ENCODE measurements at regions not wholly inside any gene's neighbourhood (a gene's known extent, or its start where the extent isn't known, plus 50 kb on each side); places are given as distances from the start of the nearest gene placed in this dataset.
"Not testable (repeated sequence)": the region's sequence is repeated elsewhere in the genome, so short reads cannot be mapped to it uniquely, and the experiment has no call there.

- no peak for DNase-seq (ENCODE audit: low read depth)
Observed at GRCh38 chr3:24545887-24546286, 51.2 kb upstream of the THRB start.

GRCh38 chr3:24548278-24548677 lies 53.6 kb upstream of the THRB start:
- DNase-seq (ENCODE audit: low read depth) = no peak

- peak; percentile 29 for DNase-seq (ENCODE audit: low read depth)
Observed at GRCh38 chr3:24550588-24550987, 55.9 kb upstream of the THRB start.

- DNase-seq (ENCODE audit: low read depth) = no peak
Observed at GRCh38 chr3:24551626-24552025, 57.0 kb upstream of the THRB start.

- DNase-seq (ENCODE audit: low read depth) = peak; percentile 38
Observed at GRCh38 chr3:24562895-24563294, 68.2 kb upstream of the THRB start.

GRCh38 chr3:24565053-24565452 lies 70.4 kb upstream of the THRB start:
- no peak for DNase-seq (ENCODE audit: low read depth)

GRCh38 chr3:24565656-24566055 lies 71.0 kb upstream of the THRB start:
- no peak for DNase-seq (ENCODE audit: low read depth)

GRCh38 chr3:24566927-24567326 lies 72.3 kb upstream of the THRB start:
- no peak for DNase-seq (ENCODE audit: low read depth)

- not testable (repeated sequence) for DNase-seq (ENCODE audit: low read depth)
Observed at GRCh38 chr3:24572409-24572808, 77.8 kb upstream of the THRB start.

- no peak for DNase-seq (ENCODE audit: low read depth)
Observed at GRCh38 chr3:24573576-24573975, 78.9 kb upstream of the THRB start.

GRCh38 chr3:24578324-24578723 lies 83.7 kb upstream of the THRB start:
- no peak for DNase-seq (ENCODE audit: low read depth)

GRCh38 chr3:24578951-24579421 lies 84.3 kb upstream of the THRB start:
- DNase-seq (ENCODE audit: low read depth) = no peak

- peak; percentile 11 for DNase-seq (ENCODE audit: low read depth)
Observed at GRCh38 chr3:24582431-24583403, 88.1 kb upstream of the THRB start.

GRCh38 chr3:24586920-24587319 lies 92.3 kb upstream of the THRB start:
- DNase-seq (ENCODE audit: low read depth) = no peak

- DNase-seq (ENCODE audit: low read depth) = peak; percentile 16
Observed at GRCh38 chr3:24588629-24589512, 94.2 kb upstream of the THRB start.

- no peak for DNase-seq (ENCODE audit: low read depth)
Observed at GRCh38 chr3:24589513-24589851, 94.8 kb upstream of the THRB start.

GRCh38 chr3:24589931-24590880 lies 95.6 kb upstream of the THRB start:
- no peak for DNase-seq (ENCODE audit: low read depth)

- no peak for DNase-seq (ENCODE audit: low read depth)
Observed at GRCh38 chr3:24591191-24591590, 96.5 kb upstream of the THRB start.

GRCh38 chr3:24591661-24592555 lies 97.3 kb upstream of the THRB start:
- DNase-seq (ENCODE audit: low read depth) = peak; percentile 64

GRCh38 chr3:24594161-24594560 lies 99.5 kb upstream of the THRB start:
- DNase-seq (ENCODE audit: low read depth) = no peak
